Activated B cell treated with CpG ODN at 0.5 μM for 24 hours (primary cell): ENCODE measurements at regions not wholly inside any gene's neighbourhood (a gene's known extent, or its start where the extent isn't known, plus 50 kb on each side); places are given as distances from the start of the nearest gene placed in this dataset.

ENCODE experiments used
- ATAC-seq: fragments of 200-7000 bp; cut with Tn5 transposase; one replicate; pipeline ENCODE4 v1.10.0; 2021; ENCODE audit warnings: low read depth, mild to moderate bottlenecking, moderate library complexity
- CTCF ChIA-PET: fragments of 350-600 bp; sonication (Branson Sonifier 250); formaldehyde crosslinking; loops from one replicate; lab custom pipeline; 2021; ENCODE audit warnings: antibody characterized with exemption; lab: Charles Lee
- POLR2A ChIA-PET: fragments of 350-600 bp; sonication (Branson Sonifier 250); formaldehyde crosslinking; loops from one replicate; lab custom pipeline; 2021; ENCODE audit warnings: antibody characterized with exemption; lab: Charles Lee
- DNase-seq: peaks from one replicate; pipeline ENCODE4 v3.0.0; 2022
- H3K27ac Mint-ChIP-seq: one replicate; pipeline ENCODE4 v1.8.0; 2020; ENCODE audit warnings: mixed read lengths
- H3K27me3 Mint-ChIP-seq: one replicate; pipeline ENCODE4 v1.8.0; 2021; ENCODE audit warnings: mixed read lengths
- H3K36me3 Mint-ChIP-seq: one replicate; pipeline ENCODE4 v1.8.0; 2021; ENCODE audit warnings: low read depth, mixed read lengths
- H3K4me1 Mint-ChIP-seq: one replicate; pipeline ENCODE4 v1.8.0; 2021; ENCODE audit warnings: mixed read lengths
- H3K4me3 Mint-ChIP-seq: one replicate; pipeline ENCODE4 v1.8.0; 2020; ENCODE audit warnings: mild to moderate bottlenecking, mixed read lengths
- H3K9me3 Mint-ChIP-seq: one replicate; pipeline ENCODE4 v1.8.0; 2020; ENCODE audit warnings: mixed read lengths
- intact Hi-C: fragments of 100-400 bp; cut with micrococcal nuclease; formaldehyde crosslinking; loops from one replicate; pipeline ENCODE4 v1.15.1; 2024
- TF ChIP-seq, protein P1 (sequence below): fragments of 200-600 bp; IDR thresholded peaks from one replicate; pipeline ENCODE4 v1.8.0; 2022; ENCODE audit warnings: antibody characterized with exemption, mild to moderate bottlenecking

DNA sequence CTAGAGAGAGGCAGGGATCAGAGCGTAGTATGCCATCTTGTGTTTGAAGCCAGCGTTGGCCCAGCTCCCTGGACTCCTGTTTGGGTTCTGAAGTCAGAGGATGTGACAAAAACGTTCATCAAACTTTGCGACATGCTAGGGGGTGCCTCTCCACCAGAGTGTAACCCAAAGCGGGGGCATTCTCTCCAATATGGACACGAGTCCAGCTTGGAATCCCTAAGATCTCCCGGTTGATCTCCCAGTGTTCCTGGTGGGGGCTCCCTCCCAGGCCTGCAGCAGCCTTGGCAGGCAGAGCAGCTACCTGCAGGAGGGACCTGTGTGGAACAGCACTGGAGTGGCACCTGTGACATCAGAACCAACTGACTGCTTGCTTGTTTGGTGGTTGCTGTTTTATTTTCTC lies 218.8 kb upstream of the ECI2 start:
- Mint-ChIP-seq H3K9me3 (peaks cover 4% of the 10 kb centered on the region), H3K4me3 (no peak overlapping the region), H3K27me3 (peaks cover 10% of the 10 kb centered on the region), H3K36me3 (no peaks in the 10 kb centered on the region), H3K27ac (no peak overlapping the region), H3K4me1 (no peaks in the 10 kb centered on the region)
- DNase-seq (no peak), ATAC-seq (no peak)
- CTCF ChIA-PET, result no interaction called here
- TF ChIP-seq, protein P1, sequence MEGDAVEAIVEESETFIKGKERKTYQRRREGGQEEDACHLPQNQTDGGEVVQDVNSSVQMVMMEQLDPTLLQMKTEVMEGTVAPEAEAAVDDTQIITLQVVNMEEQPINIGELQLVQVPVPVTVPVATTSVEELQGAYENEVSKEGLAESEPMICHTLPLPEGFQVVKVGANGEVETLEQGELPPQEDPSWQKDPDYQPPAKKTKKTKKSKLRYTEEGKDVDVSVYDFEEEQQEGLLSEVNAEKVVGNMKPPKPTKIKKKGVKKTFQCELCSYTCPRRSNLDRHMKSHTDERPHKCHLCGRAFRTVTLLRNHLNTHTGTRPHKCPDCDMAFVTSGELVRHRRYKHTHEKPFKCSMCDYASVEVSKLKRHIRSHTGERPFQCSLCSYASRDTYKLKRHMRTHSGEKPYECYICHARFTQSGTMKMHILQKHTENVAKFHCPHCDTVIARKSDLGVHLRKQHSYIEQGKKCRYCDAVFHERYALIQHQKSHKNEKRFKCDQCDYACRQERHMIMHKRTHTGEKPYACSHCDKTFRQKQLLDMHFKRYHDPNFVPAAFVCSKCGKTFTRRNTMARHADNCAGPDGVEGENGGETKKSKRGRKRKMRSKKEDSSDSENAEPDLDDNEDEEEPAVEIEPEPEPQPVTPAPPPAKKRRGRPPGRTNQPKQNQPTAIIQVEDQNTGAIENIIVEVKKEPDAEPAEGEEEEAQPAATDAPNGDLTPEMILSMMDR, result no peak
- intact Hi-C loops, result no loop called here
- POLR2A ChIA-PET, result no interaction called here

GRCh38 chr6:4352731-4353130 lies 217.4 kb upstream of the ECI2 start:
- peaks cover 4% of the 10 kb centered on the region for H3K4me1 Mint-ChIP-seq
- peaks cover 10% of the 10 kb centered on the region for H3K27me3 Mint-ChIP-seq
- H3K27ac Mint-ChIP-seq, result no peak overlapping the region
- H3K9me3 Mint-ChIP-seq, result peaks cover 4% of the 10 kb centered on the region
- no peaks in the 10 kb centered on the region for H3K36me3 Mint-ChIP-seq
- no peak overlapping the region for H3K4me3 Mint-ChIP-seq
- POLR2A ChIA-PET, result no interaction called here
- intact Hi-C loops, result no loop called here
- DNase-seq (no peak), ATAC-seq (no peak)
- CTCF ChIA-PET, result interaction anchor here (0.9 kb wide), 1 partner anchor 496 kb away, joined by 3 read pairs; no protein-coding TSS in a partner anchor
- TF ChIP-seq, protein P1, result no peak

- intact Hi-C loops, result no loop called here
- peaks cover 10% of the 10 kb centered on the region for H3K27me3 Mint-ChIP-seq
- H3K27ac Mint-ChIP-seq, result no peak overlapping the region
- H3K36me3 Mint-ChIP-seq, result no peaks in the 10 kb centered on the region
- no peak overlapping the region for H3K4me3 Mint-ChIP-seq
- POLR2A ChIA-PET, result no interaction called here
- CTCF ChIA-PET, result interaction anchor here (0.9 kb wide), 1 partner anchor 496 kb away, joined by 3 read pairs; no protein-coding TSS in a partner anchor
- peaks cover 4% of the 10 kb centered on the region for H3K4me1 Mint-ChIP-seq
- ATAC-seq, result no peak
- DNase-seq, result no peak
- TF ChIP-seq, protein P1, result no peak
- H3K9me3 Mint-ChIP-seq, result peaks cover 4% of the 10 kb centered on the region
Observed at GRCh38 chr6:4352322-4352669, 216.9 kb upstream of the ECI2 start.

DNA sequence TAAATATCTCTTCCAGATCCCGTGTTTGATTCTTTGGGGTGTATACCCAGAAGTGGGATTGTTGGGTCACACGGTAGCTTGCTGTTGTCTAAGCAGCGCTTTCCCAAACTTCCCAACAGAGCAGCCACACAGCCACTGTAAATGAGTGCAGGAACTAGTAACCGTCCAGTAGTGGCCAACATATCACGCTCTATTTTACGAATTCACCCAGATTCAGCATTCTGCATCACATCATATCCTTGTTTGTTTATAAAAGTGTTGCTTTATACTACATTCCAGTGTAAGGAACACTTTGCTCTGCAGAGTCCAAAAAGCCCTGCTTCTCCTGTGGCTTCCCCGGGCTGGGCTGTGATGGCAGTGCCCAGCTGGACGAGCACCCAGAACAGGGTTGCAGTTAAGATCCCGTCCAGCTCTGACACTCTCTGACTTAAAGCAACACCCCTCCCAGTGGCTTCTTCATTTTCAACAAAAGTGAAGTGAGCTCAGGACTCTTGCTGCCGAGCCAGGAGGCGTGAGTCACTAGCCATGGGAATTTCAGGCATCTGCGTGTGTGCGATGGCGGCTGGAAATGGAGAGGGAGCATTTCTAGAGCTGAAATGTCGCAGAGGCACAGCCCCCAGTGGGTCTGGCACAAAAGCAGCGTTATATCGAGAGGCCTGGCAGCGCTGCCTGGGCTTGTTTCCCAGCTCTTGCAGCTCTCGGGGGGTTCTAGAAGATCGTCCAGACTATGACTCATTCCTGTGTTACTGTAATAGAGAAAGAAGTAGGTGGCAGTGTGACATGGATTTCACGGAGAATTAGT lies 216.3 kb upstream of the ECI2 start:
- no peaks in the 10 kb centered on the region for H3K36me3 Mint-ChIP-seq
- H3K4me3 Mint-ChIP-seq, result no peak overlapping the region
- ChIA-PET CTCF (no interaction called here), POLR2A (no interaction called here)
- no peak for DNase-seq
- H3K27me3 Mint-ChIP-seq, result peaks cover 10% of the 10 kb centered on the region
- TF ChIP-seq, protein P1, result no peak
- H3K9me3 Mint-ChIP-seq, result peaks cover 4% of the 10 kb centered on the region
- no peak overlapping the region for H3K27ac Mint-ChIP-seq
- H3K4me1 Mint-ChIP-seq, result peaks cover 4% of the 10 kb centered on the region
- no peak for ATAC-seq
- intact Hi-C loops, result no loop called here

- intact Hi-C loops, result no loop called here
- Mint-ChIP-seq H3K9me3 (peaks cover under 1% of the 10 kb centered on the region), H3K4me1 (peaks cover 4% of the 10 kb centered on the region), H3K4me3 (no peak overlapping the region), H3K36me3 (no peaks in the 10 kb centered on the region), H3K27me3 (peaks cover 10% of the 10 kb centered on the region), H3K27ac (no peak overlapping the region)
- ChIA-PET CTCF (no interaction called here), POLR2A (no interaction called here)
- DNase-seq (no peak), ATAC-seq (no peak)
- TF ChIP-seq, protein P1, result no peak
Observed at GRCh38 chr6:4350567-4351519, 215.5 kb upstream of the ECI2 start.
